Adrenal gland (tissue), 9 donors: ENCODE measurements at regions not wholly inside any gene's neighbourhood (a gene's known extent, or its start where the extent isn't known, plus 50 kb on each side); places are given as distances from the start of the nearest gene placed in this dataset.
"Not testable (repeated sequence)": the region's sequence is repeated elsewhere in the genome, so short reads cannot be mapped to it uniquely, and the experiment has no call there.

Experiments used
- DNase-seq, 7 donors: peaks; one replicate each; pipeline ENCODE4 v3.0.0-alpha.2; 2019 to 2020
- H3K27ac ChIP-seq, 5 donors: fragments of 200-600 bp; sonication (generic) in 4 of 5; 1 replicate in 3 of 5; 2 replicates in 2 of 5; pipeline versions ENCODE4 v1.5.1 to v1.8.0; 2016 to 2020; ENCODE audit warnings: mild to moderate bottlenecking in 1 of 5
- H3K27me3 ChIP-seq: fragments of 200-600 bp; 2 replicates; pipeline ENCODE4 v1.8.0; 2021
- H3K36me3 ChIP-seq, 2 donors: fragments of 200-600 bp; replicated peaks in 1 of 2; 1 replicate in 1 of 2; 2 replicates in 1 of 2; pipeline versions ENCODE4 v1.5.1 to v1.8.0; 2018 to 2022
- H3K4me1 ChIP-seq, 2 donors: fragments of 200-600 bp; replicated peaks in 1 of 2; 1 replicate in 1 of 2; 2 replicates in 1 of 2; pipeline versions ENCODE4 v1.5.1 to v1.8.0; 2018 to 2021
- H3K4me3 ChIP-seq, 4 donors: fragments of 200-600 bp; sonication (generic) in 3 of 4; one replicate each; pipeline ENCODE4 v1.5.1; 2016 to 2018
- H3K9me3 ChIP-seq, 3 donors: fragments of 200-600 bp; sonication (generic) in 1 of 3; replicated peaks in 1 of 3; 1 replicate in 2 of 3; 2 replicates in 1 of 3; pipeline versions ENCODE4 v1.5.1 to v1.8.0; 2016 to 2021
- CTCF ChIP-seq, 6 experiments: fragments of 450-650 bp in 4 of 6; fragments of 200-600 bp in 2 of 6; sonication (generic) in 1 of 6; IDR thresholded peaks; 1 replicate in 5 of 6; 2 replicates in 1 of 6; pipeline versions ENCODE4 v1.5.1 to v1.8.0; 2016 to 2021; ENCODE audit warnings: antibody characterized with exemption in 6 of 6, mild to moderate bottlenecking in 2 of 6, moderate library complexity in 1 of 6
- POLR2A ChIP-seq, 2 donors: fragments of 450-650 bp; IDR thresholded peaks; one replicate each; pipeline ENCODE4 v1.6.1; 2017; ENCODE audit warnings: antibody characterized with exemption in 2 of 2, mild to moderate bottlenecking in 2 of 2, moderate library complexity in 1 of 2
- WGBS, 4 donors: extraction: QIAGEN DNeasy Blood & Tissue Kit in 2 of 4; methylation state at CpG; one replicate each; pipeline versions ENCODE4 v1.1.5 to v1.1.7; 2013 to 2017; 5-methylcytosine and 5-hydroxymethylcytosine counted together
- intact Hi-C, 2 donors: fragments of 100-400 bp; cut with DNase I; formaldehyde crosslinking; loops; one replicate each; pipeline versions ENCODE4 v1.14.1 to v1.15.0; 2022 to 2023
- donor health status: healthy with polysubstance abuse.
- donor health status: Bipolar disorder and iron deficiency.
- donor health status: DM: yes; HTN: yes; CAD: no.
- donor health status: DM: no; HTN: no; CAD: no.
- donor health status: DM: no; HTN: no; CAD: no.

GRCh38 chr13:87570669-87571068 is 100.5 kb upstream of the SLITRK5 start:
- Histone ChIP-seq H3K9me3 (peaks cover 0 to 6% (median 0%) of the 10 kb centered on the region in 3 donors), H3K4me1 (no peaks in the 10 kb centered on the region), H3K36me3 (no peaks in the 10 kb centered on the region), H3K4me3 (no peak overlapping the region), H3K27ac (no peak overlapping the region), H3K27me3 (no peaks in the 10 kb centered on the region)
- no peak for TF ChIP-seq CTCF (IDR thresholded peaks at IDR 0.05)
- TF ChIP-seq POLR2A (IDR thresholded peaks at IDR 0.05), result no peak
- WGBS, 4 donors, result 48 to 63% (median 53%) methylated on average over 2 of the region's 2 CpGs
- DNase-seq, result no peak
- intact Hi-C loops, result no loop called here

GRCh38 chr13:87582399-87582798 is 88.8 kb upstream of the SLITRK5 start:
- DNase-seq, result no peak
- TF ChIP-seq CTCF (IDR thresholded peaks at IDR 0.05) (no peak), POLR2A (IDR thresholded peaks at IDR 0.05) (no peak)
- no peak overlapping the region for H3K4me3 ChIP-seq
- no peaks in the 10 kb centered on the region for H3K9me3 ChIP-seq
- no peak overlapping the region for H3K27ac ChIP-seq
- H3K4me1 ChIP-seq, result no peaks in the 10 kb centered on the region
- no peaks in the 10 kb centered on the region for H3K27me3 ChIP-seq
- no peaks in the 10 kb centered on the region for H3K36me3 ChIP-seq
- intact Hi-C loops, result no loop called here

- intact Hi-C loops, result no loop called here
- Histone ChIP-seq H3K4me3 (no peak overlapping the region), H3K27me3 (no peaks in the 10 kb centered on the region), H3K27ac (no peak overlapping the region), H3K9me3 (no peaks in the 10 kb centered on the region), H3K36me3 (no peaks in the 10 kb centered on the region), H3K4me1 (no peaks in the 10 kb centered on the region)
- TF ChIP-seq CTCF (IDR thresholded peaks at IDR 0.05), result no peak
- TF ChIP-seq POLR2A (IDR thresholded peaks at IDR 0.05), result no peak
- no peak for DNase-seq
- WGBS, 4 donors, result 72 to 85% (median 75%) methylated on average over 1 of the region's 1 CpG
These were observed 80.7 kb upstream of the SLITRK5 start for GRCh38 chr13:87590518-87590917.

- H3K4me3 ChIP-seq, H3K9me3 ChIP-seq, H3K36me3 ChIP-seq, intact Hi-C loops, DNase-seq, H3K4me1 ChIP-seq, H3K27ac ChIP-seq, H3K27me3 ChIP-seq: not testable (repeated sequence)
- WGBS, 4 donors, result 54 to 67% (median 62%) methylated on average over 2 of the region's 2 CpGs
These were observed 66.7 kb upstream of the SLITRK5 start for GRCh38 chr13:87604437-87604836.

GRCh38 chr13:87607266-87607665 is 63.9 kb upstream of the SLITRK5 start:
- no peak overlapping the region for H3K4me3 ChIP-seq
- intact Hi-C loops, result no loop called here
- WGBS, 4 donors, result 42 to 54% (median 47%) methylated on average over 2 of the region's 2 CpGs
- H3K27ac ChIP-seq, result no peak overlapping the region
- no peaks in the 10 kb centered on the region for H3K27me3 ChIP-seq
- DNase-seq, result no peak
- TF ChIP-seq CTCF (IDR thresholded peaks at IDR 0.05), result no peak
- no peak for TF ChIP-seq POLR2A (IDR thresholded peaks at IDR 0.05)
- no peaks in the 10 kb centered on the region for H3K4me1 ChIP-seq
- H3K36me3 ChIP-seq, result no peaks in the 10 kb centered on the region
- H3K9me3 ChIP-seq, result no peaks in the 10 kb centered on the region
